K562 (cell line): ENCODE measurements at regions not wholly inside any gene's neighbourhood (a gene's known extent, or its start where the extent isn't known, plus 50 kb on each side); places are given as distances from the start of the nearest gene placed in this dataset.

Experiments
- CTCF ChIP-seq, 3 experiments: IDR thresholded peaks in 2 of 3; conservative IDR thresholded peaks in 1 of 3; 2 replicates each; pipeline ENCODE4 v1.5.1; 2011 to 2012; ENCODE audit warnings: low read length in 3 of 3, mild to moderate bottlenecking in 3 of 3, control low read depth in 2 of 3, improper control_type of control experiment in 1 of 3, inconsistent platforms in 1 of 3, low read depth in 1 of 3, mixed read lengths in 1 of 3, moderate library complexity in 1 of 3; ENCODE audit not compliant: insufficient read depth in 2 of 3
- E2F1 ChIP-seq: sonication (generic); formaldehyde crosslinking; IDR thresholded peaks from 2 replicates; pipeline ENCODE4 v1.8.1; 2023; ENCODE audit warnings: mild to moderate bottlenecking, missing genetic modification reagents, moderate library complexity
- JUND ChIP-seq, 2 experiments: IDR thresholded peaks; 2 replicates in 1 of 2; 3 replicates in 1 of 2; pipeline ENCODE4 v1.6.1; 2011; ENCODE audit warnings: borderline replicate concordance in 2 of 2, low read depth in 2 of 2, low read length in 2 of 2, improper control_type of control experiment in 1 of 2, missing biosample characterization in 1 of 2, missing genetic modification characterization in 1 of 2, missing genetic modification reagents in 1 of 2
- MEF2A ChIP-seq: IDR thresholded peaks from 2 replicates; pipeline ENCODE4 v1.6.1; 2011; ENCODE audit warnings: low read depth, mild to moderate bottlenecking, low read length, moderate library complexity; ENCODE audit not compliant: control insufficient read depth
- NRF1 ChIP-seq, 2 experiments: fragments of 450-650 bp; IDR thresholded peaks in 1 of 2; conservative IDR thresholded peaks in 1 of 2; 2 replicates each; pipeline ENCODE4 v1.6.1; 2014; ENCODE audit warnings: mild to moderate bottlenecking in 2 of 2
- POLR2A ChIP-seq: fragments of 450-650 bp; conservative IDR thresholded peaks from 2 replicates; pipeline ENCODE4 v1.6.1; 2016
- RBBP5 ChIP-seq: fragments of 200-600 bp; sonication (generic); IDR thresholded peaks from 2 replicates; pipeline ENCODE4 v1.6.1; 2012; ENCODE audit warnings: borderline replicate concordance, mild to moderate bottlenecking, low read length, control low read depth, inconsistent platforms; ENCODE audit not compliant: insufficient read depth, poor library complexity, severe bottlenecking
- TRIM24 ChIP-seq, 2 experiments: fragments of 450-650 bp; IDR thresholded peaks; 2 replicates each; pipeline ENCODE4 v1.6.1; 2016
- TRIM28 ChIP-seq: fragments of 450-650 bp; IDR thresholded peaks from 2 replicates; pipeline ENCODE4 v1.6.1; 2017
- USF1 ChIP-seq: sonication (generic); formaldehyde crosslinking; IDR thresholded peaks from 2 replicates; pipeline ENCODE4 v1.9.0; 2022; ENCODE audit warnings: mild to moderate bottlenecking, missing genetic modification reagents
- ZNF146 ChIP-seq: IDR thresholded peaks from one replicate; pipeline ENCODE4 v1.6.1; 2018; ENCODE audit warnings: missing compliant biosample characterization; ENCODE audit not compliant: unreplicated experiment

GRCh38 chr1:2868571-2869195, 67.2 kb upstream of the TTC34 start:
- TF ChIP-seq POLR2A, result no peak
- no peak for TF ChIP-seq NRF1 (conservative IDR thresholded peaks at IDR 0.05 in 1 of 2, IDR thresholded peaks at IDR 0.05 in 1 of 2)
- no peak for TF ChIP-seq ZNF146 (CRISPR knock-in tag)
- no peak for TF ChIP-seq USF1
- no peak for TF ChIP-seq TRIM24 (IDR thresholded peaks at IDR 0.05)
- TF ChIP-seq CTCF (IDR thresholded peaks at IDR 0.05 in 2 of 3, conservative IDR thresholded peaks at IDR 0.05 in 1 of 3; ENCODE audit: insufficient read depth in 2 of 3, low read depth in 1 of 3, low read length in 3 of 3), result no peak
- no peak for TF ChIP-seq MEF2A
- no peak for TF ChIP-seq JUND (IDR thresholded peaks at IDR 0.05; ENCODE audit: borderline replicate concordance, low read depth, low read length)
- no peak for TF ChIP-seq JUND (tag; IDR thresholded peaks at IDR 0.05; ENCODE audit: borderline replicate concordance, low read depth, low read length)
- no peak for TF ChIP-seq E2F1 (CRISPR knock-in tag)
- no peak for TF ChIP-seq RBBP5
- TF ChIP-seq TRIM28, result no peak
